WTC11 (cell line): ENCODE measurements at regions not wholly inside any gene's neighbourhood (a gene's known extent, or its start where the extent isn't known, plus 50 kb on each side); places are given as distances from the start of the nearest gene placed in this dataset.

ENCODE experiments used
- ATAC-seq: fragments of 200-7000 bp; cut with Tn5 transposase; 2 replicates; pipeline ENCODE4 v1.10.0; 2021; ENCODE audit warnings: mild to moderate bottlenecking, moderate library complexity
- CTCF ChIA-PET: fragments of 300-600 bp; sonication (Branson Sonifier 250); formaldehyde crosslinking; loops from one replicate; lab custom pipeline; 2021; ENCODE audit warnings: antibody characterized with exemption; lab: Charles Lee
- POLR2A ChIA-PET: fragments of 350-600 bp; sonication (Branson Sonifier 250); formaldehyde crosslinking; loops from one replicate; lab custom pipeline; 2021; ENCODE audit warnings: antibody characterized with exemption; lab: Charles Lee
- DNase-seq: peaks from one replicate; pipeline ENCODE4 v3.0.0; 2021; ENCODE audit warnings: low spot score
- H3K27ac Mint-ChIP-seq: 2 replicates; pipeline ENCODE4 v1.8.0; 2021; ENCODE audit warnings: mixed read lengths
- H3K27me3 Mint-ChIP-seq: 2 replicates; pipeline ENCODE4 v1.8.0; 2021; ENCODE audit warnings: low read depth, mild to moderate bottlenecking, moderate library complexity, mixed read lengths
- H3K36me3 Mint-ChIP-seq: 2 replicates; pipeline ENCODE4 v1.8.0; 2021; ENCODE audit warnings: mixed read lengths
- H3K4me1 Mint-ChIP-seq: 2 replicates; pipeline ENCODE4 v1.8.0; 2022; ENCODE audit warnings: mixed read lengths
- H3K4me3 Mint-ChIP-seq: 2 replicates; pipeline ENCODE4 v1.8.0; 2021; ENCODE audit warnings: mild to moderate bottlenecking, moderate library complexity, mixed read lengths
- H3K9me3 Mint-ChIP-seq: 2 replicates; pipeline ENCODE4 v1.8.0; 2021; ENCODE audit warnings: mixed read lengths
- ARID4B ChIP-seq: sonication (generic); formaldehyde crosslinking; IDR thresholded peaks from 2 replicates; pipeline ENCODE4 v1.8.0; 2023; ENCODE audit warnings: missing genetic modification reagents, mild to moderate bottlenecking, borderline replicate concordance
- ATF1 ChIP-seq: sonication (generic); formaldehyde crosslinking; IDR thresholded peaks from 2 replicates; pipeline ENCODE4 v1.8.1; 2023; ENCODE audit warnings: mild to moderate bottlenecking, moderate library complexity, missing genetic modification reagents
- ATF6 ChIP-seq: sonication (generic); formaldehyde crosslinking; IDR thresholded peaks from 2 replicates; pipeline ENCODE4 v1.8.1; 2023; ENCODE audit warnings: mild to moderate bottlenecking, missing genetic modification reagents
- JAZF1 ChIP-seq: fragments of 250-450 bp; sonication (Bioruptor Pico); IDR thresholded peaks from 2 replicates; pipeline ENCODE4 v1.9.0; 2021; ENCODE audit warnings: moderate library complexity, mild to moderate bottlenecking, inconsistent platforms
- JUN ChIP-seq: sonication (generic); formaldehyde crosslinking; IDR thresholded peaks from 2 replicates; pipeline ENCODE4 v1.8.0; 2023; ENCODE audit warnings: mild to moderate bottlenecking, missing genetic modification reagents
- MYBL2 ChIP-seq: sonication (generic); formaldehyde crosslinking; IDR thresholded peaks from 2 replicates; pipeline ENCODE4 v1.8.1; 2023; ENCODE audit warnings: mild to moderate bottlenecking, moderate library complexity, missing genetic modification reagents
- NR1H2 ChIP-seq: sonication (generic); formaldehyde crosslinking; IDR thresholded peaks from 2 replicates; pipeline ENCODE4 v1.9.0; 2021; ENCODE audit warnings: mild to moderate bottlenecking, moderate library complexity, missing genetic modification reagents
- NR3C1 ChIP-seq: sonication (generic); formaldehyde crosslinking; conservative IDR thresholded peaks from 2 replicates; pipeline ENCODE4 v1.8.1; 2023; ENCODE audit warnings: low read depth, mild to moderate bottlenecking, missing genetic modification reagents
- OVOL2 ChIP-seq: fragments of 250-450 bp; sonication (Bioruptor Pico); IDR thresholded peaks from 2 replicates; pipeline ENCODE4 v1.9.0; 2021; ENCODE audit warnings: mild to moderate bottlenecking, borderline replicate concordance
- RELA ChIP-seq: sonication (generic); formaldehyde crosslinking; IDR thresholded peaks from 2 replicates; pipeline ENCODE4 v1.8.1; 2022; ENCODE audit warnings: missing genetic modification reagents, mild to moderate bottlenecking, borderline replicate concordance
- RORB ChIP-seq: fragments of 250-450 bp; sonication (Bioruptor Pico); IDR thresholded peaks from 2 replicates; pipeline ENCODE4 v1.9.0; 2021; ENCODE audit warnings: mild to moderate bottlenecking
- TEAD4 ChIP-seq: sonication (generic); formaldehyde crosslinking; IDR thresholded peaks from 2 replicates; pipeline ENCODE4 v1.8.0; 2022; ENCODE audit warnings: mild to moderate bottlenecking, missing genetic modification reagents
- ZNF121 ChIP-seq: sonication (generic); formaldehyde crosslinking; IDR thresholded peaks from 2 replicates; pipeline ENCODE4 v1.8.0; 2023; ENCODE audit warnings: missing genetic modification reagents
- ZNF138 ChIP-seq: sonication (generic); formaldehyde crosslinking; conservative IDR thresholded peaks from 2 replicates; pipeline ENCODE4 v1.8.1; 2022; ENCODE audit warnings: mild to moderate bottlenecking, moderate library complexity, missing genetic modification reagents
- ZNF232 ChIP-seq: sonication (generic); formaldehyde crosslinking; IDR thresholded peaks from 2 replicates; pipeline ENCODE4 v1.8.0; 2022; ENCODE audit warnings: mild to moderate bottlenecking, missing genetic modification reagents
- ZNF281 ChIP-seq: sonication (generic); formaldehyde crosslinking; IDR thresholded peaks from 2 replicates; pipeline ENCODE4 v1.8.0; 2023; ENCODE audit warnings: mild to moderate bottlenecking, missing genetic modification reagents
- ZNF317 ChIP-seq: sonication (generic); formaldehyde crosslinking; IDR thresholded peaks from 2 replicates; pipeline ENCODE4 v1.8.1; 2023; ENCODE audit warnings: low read depth, mild to moderate bottlenecking, moderate library complexity, missing genetic modification reagents, borderline replicate concordance
- ZNF396 ChIP-seq: fragments of 250-450 bp; sonication (Bioruptor Pico); IDR thresholded peaks from 2 replicates; pipeline ENCODE4 v1.8.0; 2021; ENCODE audit warnings: mild to moderate bottlenecking, moderate library complexity, borderline replicate concordance
- ZNF425 ChIP-seq: fragments of 250-450 bp; sonication (Bioruptor Pico); conservative IDR thresholded peaks from 2 replicates; pipeline ENCODE4 v1.9.0; 2021; ENCODE audit warnings: mild to moderate bottlenecking
- TF ChIP-seq, protein P1 (sequence below): sonication (generic); formaldehyde crosslinking; IDR thresholded peaks from 2 replicates; pipeline ENCODE4 v1.8.1; 2023; ENCODE audit warnings: mild to moderate bottlenecking, missing genetic modification reagents, moderate library complexity

GRCh38 chr13:44236370-44236769 lies 137.3 kb upstream of the SERP2 start (continued):
- TF ChIP-seq ZNF281 (no peak), RELA (no peak)
- TF ChIP-seq, all 79 proteins: peak for 0

- H3K4me1 Mint-ChIP-seq, result peaks cover 10% of the 10 kb centered on the region
- POLR2A ChIA-PET, result no interaction called here
- no peak overlapping the region for H3K4me3 Mint-ChIP-seq
- H3K27me3 Mint-ChIP-seq, result no peaks in the 10 kb centered on the region
- H3K27ac Mint-ChIP-seq, result no peak overlapping the region
- no peaks in the 10 kb centered on the region for H3K36me3 Mint-ChIP-seq
- ATAC-seq, result no peak
- CTCF ChIA-PET, result no interaction called here
- no peak for TF ChIP-seq ZNF396 (CRISPR knock-in tag)
- TF ChIP-seq TEAD4 (CRISPR knock-in tag), result no peak
- TF ChIP-seq, protein P1, sequence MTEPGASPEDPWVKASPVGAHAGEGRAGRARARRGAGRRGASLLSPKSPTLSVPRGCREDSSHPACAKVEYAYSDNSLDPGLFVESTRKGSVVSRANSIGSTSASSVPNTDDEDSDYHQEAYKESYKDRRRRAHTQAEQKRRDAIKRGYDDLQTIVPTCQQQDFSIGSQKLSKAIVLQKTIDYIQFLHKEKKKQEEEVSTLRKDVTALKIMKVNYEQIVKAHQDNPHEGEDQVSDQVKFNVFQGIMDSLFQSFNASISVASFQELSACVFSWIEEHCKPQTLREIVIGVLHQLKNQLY (CRISPR knock-in tag), result no peak
- no peak for TF ChIP-seq JUN (CRISPR knock-in tag)
- no peak for TF ChIP-seq NR3C1 (CRISPR knock-in tag)
- no peak for TF ChIP-seq ATF1 (CRISPR knock-in tag)
- no peak for TF ChIP-seq ZNF425
- no peak for TF ChIP-seq OVOL2 (CRISPR knock-in tag)
- TF ChIP-seq NR1H2, result no peak
- no peak for TF ChIP-seq ATF6 (CRISPR knock-in tag)
- TF ChIP-seq ZNF232 (CRISPR knock-in tag), result no peak
- no peak for TF ChIP-seq JAZF1 (CRISPR knock-in tag)
- no peak for TF ChIP-seq ZNF121 (CRISPR knock-in tag)
- TF ChIP-seq RORB, result no peak
- TF ChIP-seq MYBL2 (CRISPR knock-in tag), result no peak
- DNase-seq, result no peak
- H3K9me3 Mint-ChIP-seq, result no peaks in the 10 kb centered on the region
Measured at GRCh38 chr13:44236801-44237207, 136.8 kb upstream of the SERP2 start.

GRCh38 chr13:44237276-44237767 lies 136.3 kb upstream of the SERP2 start:
- no peak for ATAC-seq
- TF ChIP-seq ARID4B (CRISPR knock-in tag) (no peak), ZNF317 (no peak), ZNF138 (CRISPR knock-in tag) (no peak)
- TF ChIP-seq, all 79 proteins: peak for 0
- POLR2A ChIA-PET, result no interaction called here
- H3K4me3 Mint-ChIP-seq, result no peak overlapping the region
- no peaks in the 10 kb centered on the region for H3K9me3 Mint-ChIP-seq
- no peaks in the 10 kb centered on the region for H3K27me3 Mint-ChIP-seq
- peaks cover 5% of the 10 kb centered on the region for H3K4me1 Mint-ChIP-seq
- DNase-seq, result no peak
- no peak overlapping the region for H3K27ac Mint-ChIP-seq
- CTCF ChIA-PET, result interaction anchor here (0.6 kb wide), 1 partner anchor 205 kb away, joined by 3 read pairs; no protein-coding TSS in a partner anchor
- H3K36me3 Mint-ChIP-seq, result no peaks in the 10 kb centered on the region
